NCI-H1092 treated with DMSO at 0.1 percent for 48 hours (cell line): ENCODE measurements at regions not wholly inside any gene's neighbourhood (a gene's known extent, or its start where the extent isn't known, plus 50 kb on each side); places are given as distances from the start of the nearest gene placed in this dataset.
"Not testable (repeated sequence)": the region's sequence is repeated elsewhere in the genome, so short reads cannot be mapped to it uniquely, and the experiment has no call there.

Source experiments
- DNase-seq: peaks from one replicate; lab custom pipeline; 2025; lab: John Stamatoyannopoulos, UW

- DNase-seq: no peak
Measured at GRCh38 chr2:77721593-77721992, 199.4 kb upstream of the LRRTM4 start.

DNA sequence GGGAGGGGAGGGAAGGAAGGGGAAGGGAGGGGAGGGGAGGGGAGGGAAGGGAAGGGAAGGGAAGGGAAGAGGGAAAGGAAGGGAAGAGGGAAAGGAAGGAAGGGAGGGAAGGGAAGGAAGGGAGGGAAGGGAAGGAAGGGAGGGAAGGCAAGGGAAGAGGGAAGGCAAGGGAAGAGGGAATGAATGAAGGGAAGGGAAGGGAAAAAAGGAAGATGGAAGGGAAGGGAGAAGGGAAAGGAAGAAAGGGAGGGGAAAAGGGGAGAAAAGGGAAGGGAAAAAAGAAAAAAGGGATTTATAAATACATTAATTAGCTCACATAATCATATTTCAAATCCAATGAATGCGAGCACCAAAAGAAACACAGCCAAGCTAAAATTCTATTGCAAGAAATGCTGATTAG, 202.9 kb upstream of the LRRTM4 start:
- no peak for DNase-seq

- not testable (repeated sequence) for DNase-seq
Measured at GRCh38 chr2:77734662-77735340, 212.6 kb upstream of the LRRTM4 start.

- no peak for DNase-seq
Measured at GRCh38 chr2:77737236-77737635, 215.1 kb upstream of the LRRTM4 start.

DNA sequence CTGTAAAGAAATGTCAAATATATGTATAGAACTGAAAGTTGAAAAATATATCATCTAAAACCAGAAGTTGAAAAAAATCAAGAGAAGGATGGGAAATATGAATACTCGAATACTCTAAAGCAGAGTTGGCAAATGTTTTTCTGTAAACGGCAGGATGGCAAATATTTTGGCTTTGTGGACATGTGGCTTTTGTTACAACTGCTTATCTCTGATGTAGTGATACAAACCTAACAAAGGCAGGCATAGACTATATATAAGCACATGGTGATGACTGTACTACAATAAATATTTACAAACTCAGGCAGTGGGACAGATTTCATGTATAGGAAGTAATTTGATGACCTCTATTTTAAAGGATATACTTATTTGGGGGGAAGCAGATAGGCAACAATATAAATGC, 224.6 kb upstream of the LRRTM4 start:
- no peak for DNase-seq

DNA sequence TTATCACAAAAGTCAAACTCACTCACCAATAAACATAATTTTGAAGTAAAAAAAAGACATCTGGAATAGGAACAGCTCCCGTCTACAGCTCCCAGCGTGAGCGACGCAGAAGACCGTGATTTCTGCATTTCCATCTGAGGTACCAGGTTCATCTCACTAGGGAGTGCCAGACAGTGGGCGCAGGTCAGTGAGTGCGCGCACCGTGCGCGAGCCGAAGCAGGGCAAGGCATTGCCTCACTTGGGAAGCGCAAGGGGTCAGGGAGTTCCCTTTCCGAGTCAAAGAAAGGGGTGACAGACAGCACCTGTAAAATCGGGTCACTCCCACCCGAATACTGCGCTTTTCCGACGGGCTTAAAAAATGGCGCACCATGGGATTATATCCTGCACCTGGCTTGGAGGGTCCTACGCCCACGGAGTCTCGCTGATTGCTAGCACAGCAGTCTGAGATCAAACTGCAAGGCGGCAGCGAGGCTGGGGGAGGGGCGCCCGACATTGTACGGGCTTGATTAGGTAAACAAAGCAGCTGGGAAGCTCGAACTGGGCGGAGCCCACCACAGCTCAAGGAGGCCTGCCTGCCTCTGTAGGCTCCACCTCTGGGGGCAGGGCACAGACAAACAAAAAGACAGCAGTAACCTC, 231.7 kb upstream of the LRRTM4 start:
- not testable (repeated sequence) for DNase-seq

GRCh38 chr2:77767388-77768076, 245.4 kb upstream of the LRRTM4 start:
- DNase-seq: no peak

- no peak for DNase-seq
Measured at GRCh38 chr2:77768508-77768907, 246.3 kb upstream of the LRRTM4 start.

DNA sequence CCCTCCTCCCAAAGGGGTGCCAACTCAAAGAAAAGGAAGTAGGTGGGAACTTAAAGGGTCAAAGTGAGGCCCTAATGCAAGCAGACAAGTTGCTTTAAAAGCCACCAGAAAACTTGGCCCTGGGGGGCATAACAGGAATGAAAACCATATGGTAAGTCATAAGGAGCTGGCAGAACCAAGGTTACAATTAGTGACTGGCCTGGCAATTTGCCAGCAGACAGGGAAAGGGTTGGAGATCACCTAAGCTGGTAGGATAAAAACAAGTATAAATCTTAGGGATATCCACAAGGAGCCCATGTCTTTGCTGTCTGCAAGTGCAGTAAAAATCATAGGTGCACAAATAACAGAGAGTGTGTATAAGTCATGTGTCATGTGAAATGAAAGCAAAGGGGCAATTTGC, 256.7 kb upstream of the LRRTM4 start:
- DNase-seq: no peak

DNA sequence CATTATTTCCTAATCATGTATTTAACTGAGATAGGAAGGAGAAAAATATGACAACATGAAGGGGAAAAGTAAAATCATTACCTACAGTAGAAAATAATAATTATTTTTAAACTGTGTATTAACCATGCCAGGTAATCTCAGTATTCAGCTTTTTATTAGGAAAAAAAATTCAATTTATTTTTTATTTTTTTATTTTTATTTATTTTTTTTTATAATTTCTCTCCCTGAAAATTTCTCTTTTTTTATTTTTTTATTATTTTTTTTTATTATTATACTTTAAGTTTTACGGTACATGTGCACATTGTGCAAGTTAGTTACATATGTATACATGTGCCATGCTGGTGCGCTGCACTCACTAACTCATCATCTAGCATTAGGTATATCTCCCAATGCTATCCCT, 271.3 kb upstream of the LRRTM4 start:
- DNase-seq: not testable (repeated sequence)

DNA sequence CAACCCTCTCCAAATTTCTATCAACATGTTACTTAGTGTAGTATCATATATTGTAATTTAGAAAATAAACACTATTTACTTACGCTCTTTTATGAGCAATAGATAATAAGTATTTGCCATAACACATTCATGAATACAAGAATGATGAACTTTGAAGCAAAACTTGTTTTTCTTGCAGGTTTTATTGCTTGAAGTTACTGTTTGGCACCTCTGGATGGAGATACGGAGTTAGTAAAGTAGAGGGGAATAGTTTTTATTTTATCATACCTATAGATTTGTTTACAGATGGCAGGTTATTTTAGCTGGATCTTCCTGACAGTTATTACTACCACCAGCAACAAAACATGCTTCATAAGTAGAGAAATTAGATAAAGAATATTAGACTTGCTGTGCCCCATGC, 274.2 kb upstream of the LRRTM4 start:
- no peak for DNase-seq

DNA sequence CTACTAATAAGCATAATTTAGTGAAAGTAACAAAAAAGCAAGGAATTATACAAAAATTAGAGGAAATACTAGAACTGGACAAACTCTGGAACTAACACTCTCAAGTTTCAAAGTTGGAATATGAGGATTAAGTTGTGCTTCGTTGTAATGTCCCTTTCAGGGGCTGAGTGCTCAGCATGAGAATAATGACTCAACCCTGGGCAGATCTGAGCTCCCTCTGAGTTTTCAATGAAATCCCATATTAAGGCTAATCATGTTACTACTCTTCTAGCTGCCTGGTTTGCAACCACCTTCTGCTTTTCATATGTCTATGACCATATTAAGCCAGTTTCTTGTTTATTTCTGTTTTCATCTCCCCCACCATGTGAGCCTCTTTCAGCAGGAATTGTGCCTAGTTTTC, 274.9 kb upstream of the LRRTM4 start:
- DNase-seq: no peak

DNA sequence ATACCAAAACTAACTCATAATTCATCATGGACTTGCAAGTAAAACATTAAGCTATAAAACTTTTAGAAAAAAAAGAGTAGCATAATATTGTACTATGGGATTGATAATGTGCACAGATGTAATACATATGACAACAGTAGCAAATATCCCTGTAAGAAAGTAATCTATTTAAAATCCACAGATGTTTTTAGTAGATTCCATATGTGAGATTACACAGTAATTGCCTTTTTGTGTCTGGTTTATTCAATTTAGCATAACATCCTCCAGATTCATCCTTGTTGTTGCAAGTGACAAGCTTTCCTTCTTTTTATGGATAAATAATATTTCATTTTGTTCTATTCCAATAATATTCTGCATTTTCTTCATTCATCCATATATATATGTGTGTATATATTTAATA, 278.2 kb upstream of the LRRTM4 start:
- no peak for DNase-seq

DNA sequence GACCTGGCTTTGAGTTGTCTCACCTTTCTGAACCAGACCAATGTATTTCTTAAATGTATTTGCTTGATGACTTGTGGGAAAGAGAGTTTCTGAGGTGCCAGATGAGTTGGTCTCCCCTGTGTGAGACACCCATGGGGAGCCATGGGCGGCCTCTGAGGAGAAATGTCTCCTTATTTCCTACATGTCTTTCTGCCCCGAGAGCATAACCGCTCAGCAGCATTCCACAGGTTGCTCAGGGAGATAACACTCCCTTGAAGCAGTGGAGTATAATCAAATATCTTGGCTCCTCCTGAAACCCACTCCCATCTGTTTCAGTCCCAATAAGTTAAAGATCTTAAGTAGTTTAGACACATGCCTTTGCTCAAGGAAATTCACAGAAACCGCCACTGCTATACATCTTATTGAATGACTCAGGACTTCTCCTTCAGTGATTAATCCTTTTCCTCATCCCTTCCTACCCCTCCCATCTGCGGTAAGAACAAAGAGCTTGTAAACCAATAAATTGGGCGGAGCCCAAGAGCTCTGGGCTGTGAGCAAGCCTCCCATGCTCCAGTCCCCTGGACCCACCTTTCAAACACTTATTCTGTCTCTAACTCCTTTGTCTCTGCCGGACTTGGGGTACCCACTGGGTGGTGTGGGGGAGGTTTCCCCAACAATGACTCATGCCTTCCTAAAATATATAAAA, 285.5 kb upstream of the LRRTM4 start:
- DNase-seq: no peak

DNA sequence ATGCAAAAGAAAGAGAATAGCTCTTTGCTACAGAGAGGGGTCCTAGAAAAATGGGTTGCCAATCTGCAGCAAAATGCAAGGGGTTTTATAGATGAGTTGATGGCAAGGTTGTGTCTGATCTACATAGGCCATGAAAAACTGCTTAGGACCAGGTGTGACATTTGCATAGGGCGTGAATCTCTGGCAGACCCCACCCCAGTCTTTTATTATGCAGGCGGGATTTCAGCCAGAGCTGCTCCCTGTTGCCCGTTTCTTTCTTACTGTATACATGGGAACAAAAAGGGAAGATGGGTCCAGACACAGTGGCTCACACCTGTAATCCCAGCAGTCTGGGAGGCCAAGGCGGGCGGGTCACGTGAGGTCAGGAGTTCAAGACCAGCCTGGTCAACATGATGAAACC, 286.4 kb upstream of the LRRTM4 start:
- DNase-seq: no peak

GRCh38 chr2:77813599-77813998, 291.4 kb upstream of the LRRTM4 start:
- DNase-seq: no peak

- no peak for DNase-seq
Measured at GRCh38 chr2:77816618-77817017, 294.4 kb upstream of the LRRTM4 start.

DNA sequence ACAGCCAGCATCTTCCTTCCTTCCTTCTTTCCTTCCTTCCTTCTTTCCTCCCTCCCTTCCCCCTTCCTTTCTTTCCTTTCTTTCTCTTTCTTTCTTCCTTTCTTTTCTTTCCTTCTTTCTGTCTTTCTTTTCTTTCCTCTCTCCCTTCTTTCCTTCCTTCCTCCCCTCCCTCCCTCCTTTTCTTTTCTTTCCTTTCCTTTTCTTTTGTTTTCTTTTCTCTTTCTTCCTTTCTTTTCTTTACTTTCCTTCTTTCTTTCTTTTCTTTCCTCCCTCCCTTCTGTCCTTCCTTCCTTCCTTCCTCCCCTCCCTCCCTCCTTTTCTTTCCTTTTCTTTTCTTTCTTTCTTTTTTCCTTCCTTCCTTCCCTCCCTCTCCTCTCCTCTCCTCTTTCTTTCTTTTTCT, 296.0 kb upstream of the LRRTM4 start:
- no peak for DNase-seq

- no peak for DNase-seq
Measured at GRCh38 chr2:77823028-77823427, 300.9 kb upstream of the LRRTM4 start.

- DNase-seq: no peak
Measured at GRCh38 chr2:77831060-77831459, 308.9 kb upstream of the LRRTM4 start.

DNA sequence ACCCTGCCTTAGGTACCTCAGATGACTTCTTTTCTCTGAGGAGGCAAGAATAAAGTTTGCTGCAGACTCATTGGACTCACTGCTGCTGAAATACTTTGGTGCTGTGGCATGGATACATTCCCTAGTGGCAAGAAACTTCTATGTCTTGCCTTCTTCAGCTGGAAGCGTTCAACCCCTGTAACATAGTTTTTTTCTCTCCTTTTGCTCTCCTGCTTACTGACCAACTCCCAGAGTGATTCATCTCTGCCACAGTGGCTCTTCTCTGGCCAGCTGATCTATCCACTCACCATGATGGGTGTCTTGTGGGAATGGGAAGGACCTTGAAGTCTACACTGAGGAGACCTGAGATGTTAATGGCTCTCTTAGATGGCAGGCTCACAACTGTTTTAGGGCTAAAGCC, 309.3 kb upstream of the LRRTM4 start:
- DNase-seq: no peak

GRCh38 chr2:77831898-77832297, 309.7 kb upstream of the LRRTM4 start:
- no peak for DNase-seq
